ENCODE measurements at regions not wholly inside any gene's neighbourhood (a gene's known extent, or its start where the extent isn't known, plus 50 kb on each side); places are given as distances from the start of the nearest gene placed in this dataset.

DNA sequence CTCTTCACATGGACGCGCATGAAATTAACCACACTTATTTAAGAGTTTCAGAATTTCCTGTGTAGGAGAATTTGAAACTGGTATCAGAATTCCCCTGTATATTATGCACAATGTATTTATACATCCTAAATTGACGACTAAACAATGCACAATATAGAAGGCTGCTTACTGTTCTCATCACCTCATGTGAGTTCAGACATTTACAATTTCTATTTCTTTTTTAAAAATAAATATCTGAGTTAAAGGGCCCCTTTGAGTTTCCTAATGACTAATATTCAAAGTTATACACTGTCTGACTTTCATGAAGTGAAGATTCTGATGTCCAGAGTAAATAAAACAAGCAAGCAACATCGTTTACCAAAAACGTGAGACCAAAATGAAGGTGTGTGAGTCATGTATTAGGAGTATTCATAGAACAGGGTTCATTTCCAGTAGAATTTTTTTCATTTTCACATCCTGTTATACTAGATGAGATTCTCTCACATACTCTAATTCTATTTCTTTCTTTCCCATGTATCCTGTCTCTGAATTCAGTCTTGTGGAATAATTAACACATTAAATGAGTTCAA, 406.2 kb downstream of the NUP35 start (continued):
- TF ChIP-seq, protein P1, sequence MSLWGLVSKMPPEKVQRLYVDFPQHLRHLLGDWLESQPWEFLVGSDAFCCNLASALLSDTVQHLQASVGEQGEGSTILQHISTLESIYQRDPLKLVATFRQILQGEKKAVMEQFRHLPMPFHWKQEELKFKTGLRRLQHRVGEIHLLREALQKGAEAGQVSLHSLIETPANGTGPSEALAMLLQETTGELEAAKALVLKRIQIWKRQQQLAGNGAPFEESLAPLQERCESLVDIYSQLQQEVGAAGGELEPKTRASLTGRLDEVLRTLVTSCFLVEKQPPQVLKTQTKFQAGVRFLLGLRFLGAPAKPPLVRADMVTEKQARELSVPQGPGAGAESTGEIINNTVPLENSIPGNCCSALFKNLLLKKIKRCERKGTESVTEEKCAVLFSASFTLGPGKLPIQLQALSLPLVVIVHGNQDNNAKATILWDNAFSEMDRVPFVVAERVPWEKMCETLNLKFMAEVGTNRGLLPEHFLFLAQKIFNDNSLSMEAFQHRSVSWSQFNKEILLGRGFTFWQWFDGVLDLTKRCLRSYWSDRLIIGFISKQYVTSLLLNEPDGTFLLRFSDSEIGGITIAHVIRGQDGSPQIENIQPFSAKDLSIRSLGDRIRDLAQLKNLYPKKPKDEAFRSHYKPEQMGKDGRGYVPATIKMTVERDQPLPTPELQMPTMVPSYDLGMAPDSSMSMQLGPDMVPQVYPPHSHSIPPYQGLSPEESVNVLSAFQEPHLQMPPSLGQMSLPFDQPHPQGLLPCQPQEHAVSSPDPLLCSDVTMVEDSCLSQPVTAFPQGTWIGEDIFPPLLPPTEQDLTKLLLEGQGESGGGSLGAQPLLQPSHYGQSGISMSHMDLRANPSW (CRISPR knock-in tag; IDR thresholded peaks at IDR 0.05): no peak
- no peak for TF ChIP-seq MNT (conservative IDR thresholded peaks at IDR 0.05)

GRCh38 chr2:183532514-183532913, 408.3 kb downstream of the NUP35 start:
- Histone ChIP-seq H3K4me3 (no peak overlapping the region), H3K27me3 (ENCODE audit: control insufficient read depth in 2 of 2, insufficient read depth in 2 of 2, low read length in 2 of 2) (no peaks in the 10 kb centered on the region), H3K27ac (ENCODE audit: extremely low read depth, low read depth, low read length) (no peak overlapping the region), H4K20me1 (replicated peaks; ENCODE audit: control insufficient read depth, insufficient read depth, low read length) (no peaks in the 10 kb centered on the region), H3K4me2 (ENCODE audit: insufficient read depth, low read length) (no peak overlapping the region), H2AFZ (ENCODE audit: low read depth, low read length) (no peak overlapping the region), H3K79me2 (ENCODE audit: control insufficient read depth, insufficient read depth, low read length) (no peaks in the 10 kb centered on the region), H3K9ac (ENCODE audit: insufficient read depth in 1 of 2, low read depth in 2 of 2, low read length in 2 of 2) (no peak overlapping the region), H3K36me3 (ENCODE audit: control insufficient read depth, insufficient read depth, low read length) (no peaks in the 10 kb centered on the region), H3K4me1 (replicated peaks in 1 of 2; ENCODE audit: control insufficient read depth in 2 of 2, insufficient read depth in 2 of 2, low read length in 2 of 2) (no peaks in the 10 kb centered on the region), H3K9me1 (ENCODE audit: control insufficient read depth, insufficient read depth, low read length) (no peaks in the 10 kb centered on the region), H3K9me3 (replicated peaks; ENCODE audit: control insufficient read depth, insufficient read depth, low read depth, low read length) (0 out of 2 replicates have a peak, but pooled peaks cover 2% of the 10 kb centered on the region)
- TF ChIP-seq NR2C1 (IDR thresholded peaks at IDR 0.05): no peak
- no peak for TF ChIP-seq NR2C1 (tag; IDR thresholded peaks at IDR 0.05)
- TF ChIP-seq, protein P2, sequence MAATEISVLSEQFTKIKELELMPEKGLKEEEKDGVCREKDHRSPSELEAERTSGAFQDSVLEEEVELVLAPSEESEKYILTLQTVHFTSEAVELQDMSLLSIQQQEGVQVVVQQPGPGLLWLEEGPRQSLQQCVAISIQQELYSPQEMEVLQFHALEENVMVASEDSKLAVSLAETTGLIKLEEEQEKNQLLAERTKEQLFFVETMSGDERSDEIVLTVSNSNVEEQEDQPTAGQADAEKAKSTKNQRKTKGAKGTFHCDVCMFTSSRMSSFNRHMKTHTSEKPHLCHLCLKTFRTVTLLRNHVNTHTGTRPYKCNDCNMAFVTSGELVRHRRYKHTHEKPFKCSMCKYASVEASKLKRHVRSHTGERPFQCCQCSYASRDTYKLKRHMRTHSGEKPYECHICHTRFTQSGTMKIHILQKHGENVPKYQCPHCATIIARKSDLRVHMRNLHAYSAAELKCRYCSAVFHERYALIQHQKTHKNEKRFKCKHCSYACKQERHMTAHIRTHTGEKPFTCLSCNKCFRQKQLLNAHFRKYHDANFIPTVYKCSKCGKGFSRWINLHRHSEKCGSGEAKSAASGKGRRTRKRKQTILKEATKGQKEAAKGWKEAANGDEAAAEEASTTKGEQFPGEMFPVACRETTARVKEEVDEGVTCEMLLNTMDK (IDR thresholded peaks at IDR 0.05; ENCODE audit: borderline replicate concordance, insufficient read depth, low read depth, low read length, poor library complexity, severe bottlenecking): no peak
- no peak for TF ChIP-seq FOSL1 (tag; conservative IDR thresholded peaks at IDR 0.05)
- TF ChIP-seq XRCC3 (IDR thresholded peaks at IDR 0.05): no peak
- no peak for TF ChIP-seq ZNF780A (CRISPR knock-in tag; IDR thresholded peaks at IDR 0.05)
- TF ChIP-seq HNRNPLL (IDR thresholded peaks at IDR 0.05; ENCODE audit: low read depth, low read length, poor library complexity, severe bottlenecking): no peak
- no peak for FAIRE-seq
- DNase-seq (ENCODE audit: extremely low read depth in 1 of 4, low spot score in 3 of 4): no peak
- ATAC-seq: no peak
- no TSS peak for BruUV-seq (replicated peaks)
- 0% methylated on average over 3 of the region's 3 CpGs for WGBS (ENCODE audit: insufficient coverage, low coverage, missing lambda C conversion rate)
- intact Hi-C loops (cut with micrococcal nuclease): no loop called here
- ChIA-PET POLR2A (no interaction called here), CTCF (ENCODE audit: low intra/inter-chr PET ratio) (no interaction called here)
- in situ Hi-C loops (cut with MboI): no loop called here
